ENCODE measurements at regions not wholly inside any gene's neighbourhood (a gene's known extent, or its start where the extent isn't known, plus 50 kb on each side); places are given as distances from the start of the nearest gene placed in this dataset.

DNA sequence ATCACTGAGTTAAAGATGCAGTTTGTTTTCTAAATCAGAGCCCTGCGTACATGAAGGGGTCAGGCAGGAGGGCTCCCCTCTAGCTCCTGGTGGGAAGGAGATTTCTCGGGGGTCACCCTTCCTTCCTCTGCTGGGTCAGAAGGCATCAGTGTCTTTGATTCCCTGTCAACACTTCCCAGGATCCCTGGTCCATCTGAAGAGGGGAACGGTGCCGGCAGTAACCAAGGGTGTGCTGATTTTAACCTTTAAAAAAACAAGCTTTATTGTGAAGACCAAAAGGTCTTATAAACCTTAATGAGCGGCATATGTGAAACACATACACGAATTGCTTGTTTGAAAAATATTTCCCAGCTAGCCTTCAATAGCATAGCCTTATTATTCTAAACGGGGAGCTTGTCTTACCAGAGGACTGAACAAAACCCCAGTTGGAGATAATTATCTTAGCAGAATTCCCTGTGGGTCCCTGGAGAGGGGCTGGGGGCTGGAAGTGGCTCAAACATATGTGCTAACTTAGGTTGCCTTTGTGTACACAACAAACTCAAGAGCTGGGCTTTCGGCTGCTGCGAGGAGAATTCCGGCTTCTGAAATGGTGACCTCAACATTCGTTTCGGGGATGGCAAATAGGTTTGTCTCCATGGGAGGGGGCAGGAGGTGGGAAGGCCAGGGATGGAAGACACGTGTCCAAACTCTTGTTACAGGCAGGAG is 114.9 kb upstream of the MYCN start:
- no peaks in the 10 kb centered on the region for H3K27me3 ChIP-seq
- no peaks in the 10 kb centered on the region for H3K4me1 ChIP-seq
- ATAC-seq (no peak), DNase-seq (no peak)
- no peak overlapping the region for H3K4me3 ChIP-seq
- H3K9me3 ChIP-seq, result no peaks in the 10 kb centered on the region
- H3K27ac ChIP-seq, result no peak overlapping the region
- no peaks in the 10 kb centered on the region for H3K36me3 ChIP-seq
- TF ChIP-seq, protein P1, sequence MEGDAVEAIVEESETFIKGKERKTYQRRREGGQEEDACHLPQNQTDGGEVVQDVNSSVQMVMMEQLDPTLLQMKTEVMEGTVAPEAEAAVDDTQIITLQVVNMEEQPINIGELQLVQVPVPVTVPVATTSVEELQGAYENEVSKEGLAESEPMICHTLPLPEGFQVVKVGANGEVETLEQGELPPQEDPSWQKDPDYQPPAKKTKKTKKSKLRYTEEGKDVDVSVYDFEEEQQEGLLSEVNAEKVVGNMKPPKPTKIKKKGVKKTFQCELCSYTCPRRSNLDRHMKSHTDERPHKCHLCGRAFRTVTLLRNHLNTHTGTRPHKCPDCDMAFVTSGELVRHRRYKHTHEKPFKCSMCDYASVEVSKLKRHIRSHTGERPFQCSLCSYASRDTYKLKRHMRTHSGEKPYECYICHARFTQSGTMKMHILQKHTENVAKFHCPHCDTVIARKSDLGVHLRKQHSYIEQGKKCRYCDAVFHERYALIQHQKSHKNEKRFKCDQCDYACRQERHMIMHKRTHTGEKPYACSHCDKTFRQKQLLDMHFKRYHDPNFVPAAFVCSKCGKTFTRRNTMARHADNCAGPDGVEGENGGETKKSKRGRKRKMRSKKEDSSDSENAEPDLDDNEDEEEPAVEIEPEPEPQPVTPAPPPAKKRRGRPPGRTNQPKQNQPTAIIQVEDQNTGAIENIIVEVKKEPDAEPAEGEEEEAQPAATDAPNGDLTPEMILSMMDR (IDR thresholded peaks at IDR 0.05), result no peak
- intact Hi-C loops (cut with DNase I), result no loop called here

DNA sequence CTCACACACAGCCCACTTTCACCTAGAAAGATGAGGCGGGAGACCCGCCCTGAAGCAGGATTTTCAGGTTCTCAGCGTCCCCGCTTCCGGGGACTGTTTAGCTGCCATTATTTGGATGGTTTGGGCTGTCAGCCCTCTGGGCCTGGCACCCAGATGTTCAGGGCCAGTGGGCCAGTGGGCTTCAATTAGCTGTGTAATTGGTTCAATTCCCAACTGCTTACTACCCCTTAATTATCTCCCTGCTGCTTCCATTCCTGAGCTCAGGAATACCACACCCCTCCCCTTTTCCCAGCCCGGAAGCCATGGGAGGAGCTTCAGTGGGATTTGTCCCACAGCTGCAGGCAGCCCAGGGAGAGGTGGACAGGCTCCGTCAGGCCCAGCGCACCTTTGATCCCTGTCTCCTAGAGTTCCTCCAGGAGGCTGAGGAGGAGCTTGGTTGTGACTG is 114.1 kb upstream of the MYCN start:
- no peak overlapping the region for H3K4me3 ChIP-seq

DNA sequence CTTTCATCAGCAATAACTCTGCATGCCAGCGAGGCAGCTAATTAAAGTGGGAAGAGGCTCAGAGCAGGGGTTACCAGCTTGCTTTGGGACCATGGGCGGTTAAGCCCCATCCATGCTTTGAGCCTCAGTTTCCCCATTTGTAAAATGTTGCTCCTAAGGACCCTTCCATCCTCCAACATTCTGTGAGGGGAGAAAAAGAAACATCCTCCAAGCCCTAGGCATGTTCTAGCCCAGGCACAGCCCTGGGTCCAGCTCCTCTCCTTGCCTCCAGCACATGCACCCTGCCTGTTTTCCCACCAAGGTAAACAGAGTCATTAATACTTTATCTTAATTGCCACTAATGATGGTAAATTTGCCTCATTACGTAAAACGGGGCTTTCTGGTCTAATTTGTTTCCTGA is 113.3 kb upstream of the MYCN start:
- intact Hi-C loops (cut with DNase I), result no loop called here
- no peaks in the 10 kb centered on the region for H3K9me3 ChIP-seq
- DNase-seq (no peak), ATAC-seq (no peak)
- no peaks in the 10 kb centered on the region for H3K36me3 ChIP-seq
- no peak overlapping the region for H3K4me3 ChIP-seq
- TF ChIP-seq, protein P1 (IDR thresholded peaks at IDR 0.05), result no peak
- H3K27ac ChIP-seq, result no peak overlapping the region
- no peaks in the 10 kb centered on the region for H3K4me1 ChIP-seq
- no peaks in the 10 kb centered on the region for H3K27me3 ChIP-seq

More for the DNA sequence above, 114.1 kb upstream of the MYCN start:
- DNase-seq (no peak), ATAC-seq (no peak)
- intact Hi-C loops (cut with DNase I), result no loop called here
- Histone ChIP-seq H3K4me1 (no peaks in the 10 kb centered on the region), H3K36me3 (no peaks in the 10 kb centered on the region), H3K27me3 (no peaks in the 10 kb centered on the region), H3K9me3 (no peaks in the 10 kb centered on the region), H3K27ac (no peak overlapping the region)
- TF ChIP-seq, protein P1 (IDR thresholded peaks at IDR 0.05), result no peak

DNA sequence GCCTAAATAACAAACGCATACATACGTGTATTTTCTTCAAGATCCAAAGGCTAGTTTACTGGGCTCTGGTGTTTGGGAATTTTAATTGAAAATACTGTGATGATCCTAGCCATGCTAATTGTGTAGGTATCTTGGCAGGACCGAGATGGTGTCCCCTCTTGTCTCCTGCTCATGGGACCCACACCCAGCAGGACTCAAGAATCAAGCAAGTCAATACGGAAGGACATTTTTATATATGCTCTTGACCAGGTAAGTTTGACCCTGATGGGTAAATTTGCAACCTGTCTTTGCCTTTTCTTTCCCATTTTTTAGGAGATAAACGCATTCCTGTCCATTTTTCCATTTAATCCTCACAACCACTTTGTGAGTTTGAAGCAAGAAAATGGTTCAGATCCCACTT is 111.8 kb upstream of the MYCN start:
- H3K4me1 ChIP-seq, result no peaks in the 10 kb centered on the region
- intact Hi-C loops (cut with DNase I), result no loop called here
- no peak overlapping the region for H3K4me3 ChIP-seq
- H3K27ac ChIP-seq, result no peak overlapping the region
- no peaks in the 10 kb centered on the region for H3K9me3 ChIP-seq
- no peaks in the 10 kb centered on the region for H3K27me3 ChIP-seq
- TF ChIP-seq, protein P1 (IDR thresholded peaks at IDR 0.05), result no peak
- H3K36me3 ChIP-seq, result no peaks in the 10 kb centered on the region
- DNase-seq, result no peak
- no peak for ATAC-seq

DNA sequence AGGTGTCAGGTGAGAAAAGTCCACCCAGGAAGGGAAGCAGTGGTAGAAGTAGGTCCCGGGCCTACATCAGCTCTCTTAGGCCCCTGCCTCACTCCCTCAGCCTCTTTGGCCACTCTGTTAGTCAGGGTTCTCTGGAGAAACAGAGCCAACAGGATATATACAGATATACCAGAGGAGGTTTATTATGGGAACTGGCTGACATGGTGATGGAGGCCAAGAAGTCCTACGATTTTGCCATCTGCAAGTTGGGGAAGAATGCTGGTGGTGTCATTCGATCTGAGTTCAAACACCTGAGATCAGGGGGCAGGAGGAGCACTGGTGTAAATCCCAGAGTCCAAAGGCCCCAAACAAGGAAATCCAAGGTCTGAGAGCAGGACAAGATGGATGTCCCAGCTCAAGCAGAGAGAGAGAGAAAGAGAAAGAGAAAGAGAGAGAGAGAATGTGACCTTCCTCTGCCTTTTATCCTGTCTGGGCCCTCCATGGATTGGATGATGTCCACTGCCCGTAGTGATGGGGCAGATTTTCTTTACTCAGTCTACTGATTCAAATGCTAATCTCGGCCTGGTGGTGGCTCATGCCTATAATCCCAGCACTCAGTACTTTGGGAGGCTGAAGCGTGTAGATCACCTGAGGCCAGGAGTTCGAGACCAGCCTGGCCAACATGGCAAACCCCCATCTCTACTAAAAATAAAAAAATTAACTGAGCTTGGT is 111.1 kb upstream of the MYCN start:
- TF ChIP-seq, protein P1 (IDR thresholded peaks at IDR 0.05), result no peak
- H3K9me3 ChIP-seq, result no peaks in the 10 kb centered on the region
- H3K27ac ChIP-seq, result no peak overlapping the region
- no peaks in the 10 kb centered on the region for H3K4me1 ChIP-seq
- no peaks in the 10 kb centered on the region for H3K36me3 ChIP-seq
- no peak overlapping the region for H3K4me3 ChIP-seq
- DNase-seq (no peak), ATAC-seq (no peak)
- intact Hi-C loops (cut with DNase I), result no loop called here
- no peaks in the 10 kb centered on the region for H3K27me3 ChIP-seq

Measured in upper lobe of right lung (tissue), 1 donor.